ENCODE measurements at regions not wholly inside any gene's neighbourhood (a gene's known extent, or its start where the extent isn't known, plus 50 kb on each side); places are given as distances from the start of the nearest gene placed in this dataset.
"Not testable (repeated sequence)": the region's sequence is repeated elsewhere in the genome, so short reads cannot be mapped to it uniquely, and the experiment has no call there.

- Histone ChIP-seq H3K27me3 (no peaks in the 10 kb centered on the region), H3K4me1 (peaks cover 0 to 8% (median 0%) of the 10 kb centered on the region in 12 donors), H3K9me3 (no peaks in the 10 kb centered on the region), H3K27ac (no peak overlapping the region), H3K4me3 (no peak overlapping the region), H3K36me3 (no peaks in the 10 kb centered on the region)
- intact Hi-C loops (cut with DNase I): loop anchor here in 2 of 10 donors (10.0 kb wide), 1 partner anchor 160 kb away; no protein-coding TSS in a partner anchor
- DNase-seq (no peak), ATAC-seq (no peak)
- 78 to 88% (median 85%) methylated on average over 8 of the region's 8 CpGs for WGBS, 4 donors
- TF ChIP-seq POLR2A (IDR thresholded peaks at IDR 0.05) (no peak), CTCF (IDR thresholded peaks at IDR 0.05) (no peak)
Measured at GRCh38 chr2:120514521-120514920, 168.6 kb downstream of the INHBB start.

GRCh38 chr2:120515066-120515758 is 169.3 kb downstream of the INHBB start:
- not testable (repeated sequence) for H3K27ac ChIP-seq, H3K27me3 ChIP-seq, ATAC-seq, H3K36me3 ChIP-seq, H3K9me3 ChIP-seq, DNase-seq, H3K4me1 ChIP-seq, H3K4me3 ChIP-seq
- 95 to 100% (median 98%) methylated on average over 1 of the region's 1 CpG for WGBS, 4 donors
- intact Hi-C loops (cut with DNase I): loop anchor here in 2 of 10 donors (10.0 kb wide), 1 partner anchor 160 kb away; no protein-coding TSS in a partner anchor

- intact Hi-C loops (cut with DNase I): loop anchor here in 2 of 10 donors (10.0 kb wide), 1 partner anchor 159 kb away; no protein-coding TSS in a partner anchor
- WGBS, 4 donors: 76 to 82% (median 78%) methylated on average over 5 of the region's 5 CpGs
- DNase-seq (no peak), ATAC-seq (peak in 1 of 4 donors; percentile 51)
- Histone ChIP-seq H3K27me3 (peaks cover 0 to 12% (median 0%) of the 10 kb centered on the region in 9 donors), H3K4me3 (no peak overlapping the region), H3K27ac (no peak overlapping the region), H3K9me3 (no peaks in the 10 kb centered on the region), H3K36me3 (no peaks in the 10 kb centered on the region), H3K4me1 (peaks cover 0 to 8% (median 0%) of the 10 kb centered on the region in 12 donors)
- TF ChIP-seq CTCF (IDR thresholded peaks at IDR 0.05): no peak
Measured at GRCh38 chr2:120515759-120516678, 170.1 kb downstream of the INHBB start.

- DNase-seq (no peak), ATAC-seq (no peak)
- Histone ChIP-seq H3K9me3 (no peaks in the 10 kb centered on the region), H3K4me1 (peaks cover 0 to 12% (median 4%) of the 10 kb centered on the region in 12 donors), H3K27ac (no peak overlapping the region), H3K27me3 (peaks cover 0 to 18% (median 0%) of the 10 kb centered on the region in 9 donors), H3K4me3 (no peak overlapping the region), H3K36me3 (no peaks in the 10 kb centered on the region)
- 70 to 76% (median 72%) methylated on average over 6 of the region's 6 CpGs for WGBS, 4 donors
- intact Hi-C loops (cut with DNase I): loop anchor here in 2 of 10 donors (10.0 kb wide), 1 partner anchor 158 kb away; no protein-coding TSS in a partner anchor
- TF ChIP-seq POLR2A (IDR thresholded peaks at IDR 0.05): no peak
- no peak for TF ChIP-seq CTCF (IDR thresholded peaks at IDR 0.05)
Measured at GRCh38 chr2:120516679-120517314, 170.9 kb downstream of the INHBB start.

Measured in heart left ventricle (tissue), 16 donors.